CD4-positive, alpha-beta T cell treated with Interleukin-2 at 100 ng/mL for 4 hours (primary cell): ENCODE measurements at regions not wholly inside any gene's neighbourhood (a gene's known extent, or its start where the extent isn't known, plus 50 kb on each side); places are given as distances from the start of the nearest gene placed in this dataset.

Source experiments
- DNase-seq: peaks from one replicate; pipeline ENCODE4 v3.0.0-alpha.2; 2020; ENCODE audit warnings: low spot score

DNA sequence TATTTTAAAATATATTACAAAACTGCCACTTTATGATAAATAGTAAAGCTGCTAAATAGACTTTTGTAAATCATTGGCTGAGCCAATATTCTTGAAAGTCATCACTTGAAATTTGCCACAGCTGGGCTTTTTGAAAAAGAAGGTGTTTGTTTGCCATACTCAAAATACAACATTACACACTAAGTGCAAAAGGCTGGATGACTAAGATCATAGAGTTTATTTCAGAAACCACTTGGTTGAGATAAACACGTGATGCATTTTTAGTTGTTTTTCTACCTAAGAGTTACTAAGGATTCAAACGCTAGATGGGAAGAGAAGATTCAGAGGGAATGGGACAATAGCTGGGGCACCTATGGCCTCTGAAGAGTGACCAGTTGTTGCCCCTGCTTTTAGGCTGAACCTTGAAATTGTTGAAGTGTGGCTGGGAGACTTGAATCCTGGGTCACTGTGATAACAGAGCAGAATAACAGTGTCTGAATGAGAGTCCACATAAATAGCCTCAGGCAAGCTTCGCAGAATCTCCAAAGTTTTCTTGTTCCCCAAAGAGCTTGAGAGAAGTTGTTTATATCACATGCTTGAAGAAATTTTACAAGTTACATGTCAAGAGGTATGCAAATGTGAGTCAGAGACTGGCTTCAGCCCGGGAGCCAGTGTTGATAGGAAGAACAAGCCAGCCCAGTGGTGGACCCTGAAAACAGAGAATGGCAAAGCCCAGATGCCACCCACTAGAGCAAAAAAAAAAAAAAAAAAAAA lies 409.8 kb downstream of the GPD2 start:
- DNase-seq: no peak

DNA sequence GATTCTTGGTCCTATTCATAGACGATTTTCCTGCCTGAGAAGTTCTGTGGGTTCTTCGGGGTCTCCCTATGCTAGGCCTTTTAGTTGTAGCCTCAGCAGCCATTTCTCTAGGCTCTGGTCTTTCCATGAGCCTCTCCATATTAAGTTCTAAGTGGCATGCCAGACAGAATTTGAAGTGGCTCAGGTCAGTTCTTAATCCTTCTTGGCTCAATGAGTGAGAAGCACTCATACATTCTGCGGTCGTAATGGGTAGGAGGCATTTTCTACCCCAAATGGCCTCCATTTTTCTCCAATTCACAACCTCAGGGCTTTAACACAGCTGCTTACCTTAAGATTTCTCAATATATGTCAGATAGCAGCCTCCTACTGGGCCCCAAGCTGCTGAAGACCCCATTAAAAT lies 405.3 kb upstream of the GALNT5 start:
- no peak for DNase-seq

DNA sequence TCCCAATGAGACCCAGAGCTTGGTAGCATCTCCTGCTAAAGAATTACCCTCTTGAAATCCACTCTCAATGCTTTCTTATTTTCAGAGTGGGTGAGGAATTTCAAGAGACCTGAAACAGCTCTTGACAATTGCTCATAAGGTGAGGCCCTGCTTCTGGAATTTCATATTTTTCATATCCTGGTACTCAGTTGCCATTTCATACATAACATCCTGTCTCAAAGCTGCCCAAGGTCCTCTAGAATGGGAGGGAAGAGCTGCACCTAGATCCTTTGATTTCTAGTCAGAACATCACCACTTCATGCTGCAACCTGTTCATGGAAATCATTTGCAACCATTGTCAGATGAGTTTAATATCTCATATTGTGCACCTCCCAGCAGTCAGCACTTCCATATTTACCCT lies 404.8 kb upstream of the GALNT5 start:
- DNase-seq: no peak

DNA sequence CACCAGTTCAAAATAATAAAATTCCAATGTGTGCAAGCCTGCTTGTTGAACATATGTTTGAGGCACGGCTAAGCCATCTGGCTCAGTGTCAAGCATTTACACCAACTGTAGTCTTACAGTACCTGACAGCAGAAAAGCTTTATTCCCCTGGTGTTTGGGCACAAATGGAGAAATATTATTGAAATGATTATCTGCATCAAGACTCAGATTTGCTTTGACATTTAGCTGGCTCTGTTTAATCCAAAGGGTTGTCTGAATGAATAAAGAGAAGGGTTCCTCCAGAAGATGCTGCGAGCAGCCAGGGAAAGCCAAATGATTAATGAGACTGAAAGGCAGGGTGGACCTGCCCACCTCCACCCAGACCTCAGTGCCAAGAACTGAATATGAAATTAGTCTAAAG lies 393.2 kb upstream of the GALNT5 start:
- DNase-seq: no peak

DNA sequence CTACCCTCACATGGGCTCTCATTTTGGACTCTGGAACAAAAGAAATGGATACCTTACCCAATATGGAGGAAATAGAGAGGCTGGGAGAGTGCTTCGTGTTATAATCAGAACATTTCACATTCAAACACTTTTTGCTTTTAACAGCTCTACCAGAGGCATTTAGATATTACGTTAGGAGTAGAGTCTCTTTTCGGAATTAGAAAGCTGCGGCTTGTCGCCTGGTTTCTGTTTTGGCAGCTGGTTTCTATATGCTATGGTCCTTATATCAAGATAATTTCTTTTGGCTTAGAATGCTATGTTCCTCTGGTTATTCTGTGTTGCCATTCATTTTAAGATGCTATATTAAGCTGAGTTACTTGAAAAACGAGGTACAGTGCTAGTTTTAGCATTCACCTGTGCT lies 392.8 kb upstream of the GALNT5 start:
- DNase-seq: no peak

DNA sequence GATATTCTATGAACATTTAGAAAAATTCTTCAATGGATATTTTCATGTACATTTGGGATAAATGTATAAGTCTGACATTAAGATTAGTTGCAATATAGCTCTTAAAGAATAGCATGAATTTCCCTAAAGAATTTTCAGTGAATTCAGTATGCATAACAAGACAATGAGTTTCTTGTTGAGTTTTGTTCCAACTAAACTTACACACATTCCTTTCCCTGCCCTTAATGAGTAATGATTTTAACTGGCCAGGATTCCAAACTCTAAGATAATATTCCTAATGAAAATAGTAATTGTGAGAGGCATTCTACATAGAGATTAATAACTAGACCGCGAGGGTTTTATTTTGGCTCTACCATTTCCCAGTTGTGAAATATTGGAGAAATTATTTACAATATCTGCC lies 390.3 kb upstream of the GALNT5 start:
- DNase-seq: no peak

DNA sequence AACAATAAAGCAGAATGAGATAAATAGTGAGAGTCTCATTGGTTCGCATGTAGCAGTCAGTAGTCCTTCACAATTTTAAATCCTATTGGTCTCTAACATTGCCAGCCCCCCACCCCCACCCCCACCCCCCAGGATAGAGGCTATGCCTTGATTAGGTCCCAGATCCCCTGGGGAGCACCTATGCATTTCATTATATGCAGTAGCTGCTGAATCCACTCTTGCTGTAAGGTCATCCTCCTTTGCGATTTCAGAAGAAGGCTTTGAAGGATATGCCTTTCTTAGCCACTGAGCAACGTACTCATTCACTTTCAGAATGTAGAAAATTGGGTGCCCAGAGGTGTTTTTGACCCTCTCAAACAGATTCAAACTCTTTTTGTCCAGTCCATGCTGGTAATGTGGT lies 382.8 kb upstream of the GALNT5 start:
- no peak for DNase-seq

DNA sequence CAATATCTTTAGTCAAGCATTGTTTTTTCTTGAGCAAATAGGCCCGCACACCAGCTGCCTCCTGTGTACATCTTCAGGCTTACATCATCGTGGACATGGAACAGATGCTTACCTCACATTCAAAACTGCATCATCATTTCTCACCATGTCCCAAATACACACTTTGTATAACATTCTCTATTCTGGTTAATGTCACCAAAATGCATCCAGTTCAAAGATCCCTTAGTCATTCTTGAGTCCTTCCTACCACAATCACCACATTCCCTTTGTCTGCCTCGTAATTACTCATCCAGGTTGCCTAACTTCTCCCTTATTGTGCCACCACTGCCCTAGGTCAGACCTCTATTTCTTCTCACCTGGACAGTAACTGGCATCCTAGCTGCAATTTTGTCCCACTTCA lies 373.7 kb upstream of the GALNT5 start:
- no peak for DNase-seq

DNA sequence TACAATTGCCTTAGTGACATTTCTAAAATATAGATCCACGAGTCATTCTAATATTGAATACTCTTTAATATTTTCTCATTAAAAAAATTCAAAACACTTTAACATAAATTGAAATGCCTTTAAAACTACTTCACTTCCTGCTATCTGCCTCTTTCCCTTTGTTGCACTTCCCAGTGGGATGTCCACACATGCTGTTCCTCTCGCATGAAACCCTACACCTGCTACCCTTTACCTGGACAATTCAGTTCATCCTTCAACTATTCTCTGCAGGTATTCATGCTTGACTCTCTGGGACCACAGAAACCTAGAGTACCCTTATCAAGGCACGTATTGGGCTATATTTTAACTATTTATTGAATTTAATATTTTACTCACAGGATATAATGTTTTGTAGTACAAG lies 373.3 kb upstream of the GALNT5 start:
- no peak for DNase-seq

DNA sequence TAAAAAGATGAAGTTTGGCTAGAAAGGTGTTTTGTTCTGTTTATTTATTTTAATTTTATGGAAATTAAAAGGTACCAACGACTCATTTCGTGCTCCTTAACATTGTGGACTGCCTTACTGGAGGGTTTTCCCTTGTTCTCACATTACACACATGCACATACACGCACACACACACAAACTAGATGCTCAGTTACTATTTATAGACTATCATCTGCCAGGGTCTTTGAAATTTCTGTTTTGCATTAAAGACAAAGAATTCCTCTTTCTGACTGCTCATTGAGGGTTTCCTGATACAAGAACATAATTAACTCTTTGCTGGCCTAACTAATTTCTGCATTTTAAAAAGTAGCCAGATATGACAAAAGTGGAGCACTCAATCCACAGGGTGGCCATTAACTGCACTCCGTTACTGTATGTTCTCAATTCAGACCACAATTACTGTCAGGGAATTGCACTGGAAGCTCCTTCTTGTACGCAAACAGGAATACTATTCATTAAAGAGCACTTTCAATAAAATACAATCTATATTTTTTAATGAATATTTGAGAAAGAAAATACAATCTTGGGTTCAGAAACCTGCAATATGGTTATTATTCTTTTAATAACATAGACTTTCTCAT lies 366.9 kb upstream of the GALNT5 start:
- DNase-seq: no peak

DNA sequence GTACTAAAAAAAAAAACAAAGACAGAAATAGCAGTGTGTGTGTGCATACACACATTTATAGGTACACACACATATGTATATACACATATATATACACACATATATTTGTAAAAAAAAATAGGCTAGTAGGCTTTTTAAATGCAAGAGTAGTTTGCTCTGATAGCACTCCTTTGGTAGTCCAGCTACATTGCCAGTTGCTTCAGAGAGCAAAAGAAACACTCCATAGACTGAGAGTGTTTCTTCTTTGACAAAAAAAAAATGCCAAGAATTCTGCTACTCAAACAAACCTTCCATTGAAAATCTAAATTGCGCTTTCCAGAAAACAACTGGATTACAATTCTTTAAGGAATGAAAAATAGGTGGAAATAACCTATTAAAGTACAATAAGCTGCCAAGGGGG lies 365.9 kb upstream of the GALNT5 start:
- no peak for DNase-seq

DNA sequence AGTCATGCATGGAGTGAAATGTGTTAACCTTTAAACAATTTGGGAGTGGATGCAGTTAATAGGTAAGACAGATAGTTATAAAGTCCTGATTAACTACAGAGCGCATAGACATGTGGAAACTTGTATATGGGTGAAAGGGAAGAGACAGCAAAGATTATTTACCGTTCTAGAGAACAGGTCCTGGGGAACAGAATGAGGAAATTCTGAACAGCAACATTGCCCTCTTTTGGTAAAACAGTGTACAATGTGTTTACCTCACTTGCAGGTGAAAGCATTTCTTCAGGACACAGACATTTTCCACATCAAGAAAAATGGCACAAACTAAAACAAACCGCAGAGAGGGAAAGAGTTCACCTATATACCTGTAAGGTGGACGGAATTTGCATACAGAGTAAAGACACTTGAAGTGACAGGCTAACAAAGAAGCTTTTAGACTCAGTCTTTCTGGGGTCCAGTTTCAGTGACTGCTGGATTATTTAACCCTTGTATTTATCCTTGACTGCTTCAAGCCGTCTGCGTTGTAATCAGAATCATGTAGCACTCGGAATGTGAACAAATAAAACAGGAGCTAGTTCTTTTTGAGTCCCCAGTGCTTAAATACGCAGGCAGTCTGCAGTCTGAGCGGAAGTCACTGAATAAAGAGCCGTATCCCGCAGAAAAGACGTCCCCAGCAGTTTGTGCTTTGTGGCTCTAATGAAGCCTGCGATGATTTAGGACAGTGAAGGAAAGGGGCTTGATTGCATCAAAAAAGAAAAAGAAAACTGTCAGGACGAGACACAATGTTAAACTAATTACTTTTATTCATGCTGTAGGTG lies 364.8 kb upstream of the GALNT5 start:
- DNase-seq: no peak

DNA sequence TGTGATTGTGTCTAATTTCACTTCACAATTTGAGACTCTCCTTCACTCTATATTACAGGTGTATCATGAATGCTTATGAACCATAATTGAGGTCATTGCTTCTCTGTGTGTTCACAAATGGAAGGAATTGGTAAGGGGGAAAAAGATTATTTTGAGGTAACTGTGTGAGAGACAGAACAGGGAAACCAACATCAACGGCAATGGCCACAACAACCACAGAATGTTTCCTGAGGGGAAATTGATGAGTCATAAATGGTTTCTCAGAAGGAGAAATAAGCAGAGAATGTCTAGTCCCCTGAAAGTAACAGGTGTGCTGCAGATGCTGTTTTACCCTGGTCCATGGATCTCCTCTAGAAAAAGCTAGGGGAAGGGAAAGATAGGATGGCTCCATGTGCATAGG lies 361.2 kb upstream of the GALNT5 start:
- no peak for DNase-seq

DNA sequence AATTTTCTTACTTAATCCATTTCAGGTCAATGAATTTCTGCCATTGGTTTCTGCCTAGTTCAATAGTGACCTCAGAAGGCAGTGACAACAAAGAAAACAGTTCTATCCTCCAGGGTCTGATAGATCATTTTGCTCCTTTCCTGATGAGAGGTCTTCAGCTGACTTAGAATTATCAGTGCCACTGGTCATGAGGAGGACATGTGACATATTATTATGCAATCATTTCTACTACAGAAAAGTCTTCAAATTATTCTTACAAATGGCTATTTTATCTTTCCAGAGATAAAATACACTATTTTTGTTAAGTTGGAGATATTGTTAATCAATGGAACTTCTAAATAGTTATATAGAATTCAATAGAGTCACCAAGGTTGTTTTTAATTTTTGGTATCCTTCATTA lies 360.0 kb upstream of the GALNT5 start:
- no peak for DNase-seq

DNA sequence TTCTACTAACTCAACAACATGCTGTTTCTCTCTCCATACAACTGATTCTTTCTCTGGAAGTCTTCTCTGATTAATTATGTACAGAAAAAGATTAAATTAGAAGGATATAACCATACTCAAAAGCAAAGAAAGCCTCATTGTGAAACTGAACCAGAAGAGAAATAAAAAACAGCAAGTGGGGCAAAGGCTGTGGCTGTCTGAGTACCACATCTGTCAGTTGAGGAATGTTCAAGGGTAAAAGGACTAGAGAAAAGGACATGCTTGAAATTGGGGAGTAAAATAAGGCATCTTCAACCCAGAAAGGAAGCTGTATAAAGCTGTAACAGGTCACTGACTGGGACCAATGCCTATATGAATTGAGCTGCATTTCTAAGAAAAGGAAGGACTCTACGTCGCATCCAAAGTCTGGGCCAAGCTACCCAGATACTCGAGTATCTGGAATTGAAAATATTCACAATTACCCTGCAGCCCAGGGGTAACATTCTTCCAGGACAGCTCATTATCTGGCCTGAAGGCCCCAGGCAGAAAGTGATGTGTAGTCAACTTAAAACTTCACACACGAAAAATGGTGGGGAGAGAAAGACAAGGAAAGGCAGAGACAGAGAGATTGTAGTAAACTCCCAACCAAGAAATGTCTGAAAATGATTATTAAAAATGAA lies 356.0 kb upstream of the GALNT5 start:
- no peak for DNase-seq

DNA sequence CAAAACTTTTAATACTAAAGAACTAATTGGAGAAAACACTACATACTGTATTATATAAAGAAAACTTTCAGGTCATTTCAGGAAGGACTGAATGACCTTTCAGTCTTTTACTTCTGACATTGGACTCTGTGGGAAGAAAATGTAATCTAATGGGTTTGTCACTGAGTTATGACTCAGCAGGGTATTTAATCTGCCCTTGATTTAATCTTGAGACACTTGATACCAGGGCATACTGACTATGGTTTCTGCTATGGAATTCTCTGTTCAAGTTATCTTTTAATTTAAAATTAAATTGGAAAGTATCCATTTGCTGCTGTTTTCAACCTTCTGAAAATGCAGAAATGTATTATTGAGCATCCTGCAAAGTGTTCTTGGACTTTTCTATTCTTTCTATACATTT lies 354.2 kb upstream of the GALNT5 start:
- no peak for DNase-seq

DNA sequence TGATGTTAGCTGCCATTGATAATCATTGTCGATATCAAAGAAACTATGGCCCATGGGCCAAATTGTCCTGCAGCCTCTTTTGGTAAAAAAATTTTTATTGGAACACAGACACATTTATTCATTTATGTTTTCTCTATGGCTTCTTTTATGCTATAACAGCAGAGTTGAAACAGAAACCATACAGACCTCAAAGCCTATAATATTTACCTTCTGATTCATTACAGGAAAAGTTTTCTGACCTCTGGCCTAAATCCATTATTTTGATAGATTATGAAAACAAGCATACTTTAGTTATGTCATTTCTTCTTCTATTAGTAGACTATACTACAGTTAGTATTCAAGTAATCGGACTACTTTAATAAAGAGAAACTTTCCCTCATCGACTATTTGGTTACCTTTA lies 349.7 kb upstream of the GALNT5 start:
- DNase-seq: no peak

DNA sequence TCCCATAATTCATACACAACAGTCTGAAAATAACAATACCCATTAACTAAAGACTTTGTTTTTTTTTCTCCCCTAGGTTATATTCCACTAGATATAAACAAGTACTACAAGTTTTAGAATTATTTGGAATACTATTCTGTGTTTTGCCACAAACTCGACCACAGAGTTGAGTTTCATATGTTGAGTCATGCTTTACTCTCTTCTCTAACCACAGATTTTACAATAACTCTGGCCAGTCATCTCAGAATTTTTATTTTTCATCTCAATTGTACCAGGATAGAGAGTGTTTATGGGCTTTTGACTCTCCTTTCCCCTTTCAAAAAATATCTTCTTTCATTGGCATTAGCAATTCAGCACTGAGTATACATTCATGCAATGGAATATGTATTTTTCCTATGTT lies 348.7 kb upstream of the GALNT5 start:
- DNase-seq: no peak

DNA sequence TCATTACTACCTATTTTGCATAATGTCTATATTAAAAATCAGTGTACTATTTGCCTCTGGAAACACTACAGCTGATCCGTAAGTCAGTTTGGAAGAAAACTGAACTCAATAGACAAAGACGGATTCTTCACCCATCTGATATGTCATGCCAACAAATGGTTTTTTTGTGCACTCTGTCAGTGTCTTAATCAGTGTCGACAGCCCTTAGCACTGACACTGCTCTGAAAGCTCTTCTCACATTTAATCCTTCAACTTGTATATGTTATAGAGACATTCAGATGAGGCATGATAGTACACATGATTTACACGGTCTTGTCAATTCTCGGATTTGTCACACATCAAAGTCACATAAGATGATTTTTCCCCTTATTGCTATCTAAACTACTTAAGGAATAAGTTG lies 347.5 kb upstream of the GALNT5 start:
- DNase-seq: no peak

DNA sequence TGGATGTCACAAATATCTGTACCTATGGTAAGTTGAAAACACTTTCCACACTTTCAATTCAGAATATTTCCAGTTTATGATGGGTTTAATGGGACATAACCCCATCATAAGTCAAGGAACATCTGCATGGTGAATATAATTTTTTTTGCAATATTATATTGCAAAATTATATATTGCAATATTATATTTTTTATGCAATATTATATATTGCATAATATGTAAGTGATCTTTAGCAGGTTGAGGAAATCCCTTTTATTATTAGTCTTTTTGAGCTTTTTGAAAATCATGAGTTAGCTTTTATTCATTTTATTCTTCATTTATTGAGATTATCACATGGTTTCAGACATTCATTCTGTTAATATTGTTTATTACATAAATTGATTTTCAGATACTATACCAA lies 342.2 kb upstream of the GALNT5 start:
- no peak for DNase-seq

DNA sequence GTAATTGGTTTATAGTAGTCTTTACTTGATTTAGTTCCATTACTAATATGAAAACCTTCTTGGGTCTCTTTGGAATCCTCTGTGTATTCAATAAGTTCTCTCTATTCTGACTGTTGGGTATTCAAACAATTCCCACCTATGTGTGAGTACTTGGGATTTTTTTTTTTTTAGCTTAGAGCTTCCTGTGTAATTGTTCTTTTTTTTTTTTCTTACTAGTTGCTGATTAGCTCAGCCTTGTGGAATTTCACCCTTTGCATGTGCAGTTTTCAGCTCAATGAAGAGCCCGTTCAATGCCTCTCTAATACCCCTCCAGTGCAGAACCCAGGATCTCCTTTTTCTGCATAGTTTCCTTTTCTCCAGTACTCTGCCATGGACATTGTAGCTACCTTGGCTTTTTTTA lies 339.1 kb upstream of the GALNT5 start:
- no peak for DNase-seq

DNA sequence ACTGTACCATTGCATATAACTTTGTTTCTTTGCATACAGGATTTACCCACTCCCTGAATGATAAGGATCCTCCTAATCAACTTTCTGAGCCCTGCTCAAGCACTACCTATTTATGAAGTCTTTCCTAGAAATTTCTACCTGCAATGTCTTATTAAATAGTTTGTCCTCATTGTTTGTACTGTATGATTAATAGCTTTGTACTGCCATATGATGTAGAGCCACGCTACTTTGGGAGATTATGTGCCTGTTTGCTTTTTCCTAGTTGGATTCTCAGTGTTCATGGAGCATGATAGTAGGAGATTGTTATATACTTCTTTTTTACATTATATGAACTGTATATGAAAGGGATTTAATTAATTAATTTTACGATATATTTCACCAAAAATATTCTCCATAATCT lies 327.1 kb upstream of the GALNT5 start:
- DNase-seq: no peak
